ENCODE measurements at regions not wholly inside any gene's neighbourhood (a gene's known extent, or its start where the extent isn't known, plus 50 kb on each side); places are given as distances from the start of the nearest gene placed in this dataset.
A peak's percentile ranks its signal among the peaks of the same experiment; 100 is the strongest.

- H3K36me3 ChIP-seq (ENCODE audit: insufficient read depth in 1 of 2, low read depth in 1 of 2), result no peaks in the 10 kb centered on the region
- no peaks in the 10 kb centered on the region for H3K4me1 ChIP-seq
- no peak for DNase-seq
- 80 to 92% (median 84%) methylated on average over 7 of the region's 7 CpGs for WGBS, 3 donors
- no peak overlapping the region for H3K27ac ChIP-seq
- H3K27me3 ChIP-seq (ENCODE audit: insufficient read depth in 3 of 3, low read length in 2 of 3), result no peaks in the 10 kb centered on the region
- intact Hi-C loops (cut with DNase I), result no loop called here
- no peak overlapping the region for H3K4me3 ChIP-seq
- ATAC-seq, result no peak
- no peaks in the 10 kb centered on the region for H3K9me3 ChIP-seq
- TF ChIP-seq CTCF (IDR thresholded peaks at IDR 0.05), result no peak
Measured at GRCh38 chr13:64925284-64925683, 2304.9 kb downstream of the PCDH9 start.

GRCh38 chr13:64924401-64924800 lies 2305.7 kb downstream of the PCDH9 start:
- intact Hi-C loops (cut with DNase I), result no loop called here
- no peak for ATAC-seq
- DNase-seq, result peak in 1 of 2 donors; percentile 15
- no peak for TF ChIP-seq CTCF (IDR thresholded peaks at IDR 0.05)
- WGBS, 3 donors, result 86 to 92% (median 87%) methylated on average over 6 of the region's 6 CpGs
- H3K36me3 ChIP-seq (ENCODE audit: insufficient read depth in 1 of 2, low read depth in 1 of 2), result no peaks in the 10 kb centered on the region
- no peaks in the 10 kb centered on the region for H3K4me1 ChIP-seq
- H3K4me3 ChIP-seq, result no peak overlapping the region
- no peaks in the 10 kb centered on the region for H3K27me3 ChIP-seq (ENCODE audit: insufficient read depth in 3 of 3, low read length in 2 of 3)
- H3K27ac ChIP-seq, result no peak overlapping the region
- H3K9me3 ChIP-seq, result no peaks in the 10 kb centered on the region

GRCh38 chr13:64917566-64917965 lies 2312.6 kb downstream of the PCDH9 start:
- no peaks in the 10 kb centered on the region for H3K36me3 ChIP-seq (ENCODE audit: insufficient read depth in 1 of 2, low read depth in 1 of 2)
- H3K27ac ChIP-seq, result no peak overlapping the region
- intact Hi-C loops (cut with DNase I), result no loop called here
- H3K27me3 ChIP-seq (ENCODE audit: insufficient read depth in 3 of 3, low read length in 2 of 3), result no peaks in the 10 kb centered on the region
- H3K9me3 ChIP-seq, result peaks cover 3% of the 10 kb centered on the region
- no peaks in the 10 kb centered on the region for H3K4me1 ChIP-seq
- DNase-seq, result no peak
- ATAC-seq, result no peak
- no peak overlapping the region for H3K4me3 ChIP-seq
- TF ChIP-seq CTCF (IDR thresholded peaks at IDR 0.05), result no peak

GRCh38 chr13:64912141-64912540 lies 2318.0 kb downstream of the PCDH9 start:
- DNase-seq, result no peak
- Histone ChIP-seq H3K9me3 (peaks cover 3% of the 10 kb centered on the region), H3K27me3 (ENCODE audit: insufficient read depth in 3 of 3, low read length in 2 of 3) (no peaks in the 10 kb centered on the region), H3K36me3 (ENCODE audit: insufficient read depth in 1 of 2, low read depth in 1 of 2) (no peaks in the 10 kb centered on the region), H3K4me1 (no peaks in the 10 kb centered on the region), H3K27ac (no peak overlapping the region), H3K4me3 (no peak overlapping the region)
- ATAC-seq, result no peak
- intact Hi-C loops (cut with DNase I), result no loop called here
- 46 to 87% (median 75%) methylated on average over 2 of the region's 2 CpGs for WGBS, 3 donors
- TF ChIP-seq CTCF (IDR thresholded peaks at IDR 0.05), result no peak

GRCh38 chr13:64910096-64910495 lies 2320.0 kb downstream of the PCDH9 start:
- Histone ChIP-seq H3K4me1 (no peaks in the 10 kb centered on the region), H3K27ac (no peak overlapping the region), H3K36me3 (ENCODE audit: insufficient read depth in 1 of 2, low read depth in 1 of 2) (no peaks in the 10 kb centered on the region), H3K9me3 (peaks cover 3% of the 10 kb centered on the region), H3K4me3 (no peak overlapping the region), H3K27me3 (ENCODE audit: insufficient read depth in 3 of 3, low read length in 2 of 3) (no peaks in the 10 kb centered on the region)
- DNase-seq (no peak), ATAC-seq (no peak)
- WGBS, 3 donors, result 48 to 69% (median 59%) methylated on average over 1 of the region's 1 CpG
- intact Hi-C loops (cut with DNase I), result no loop called here
- TF ChIP-seq CTCF (IDR thresholded peaks at IDR 0.05), result no peak

All from psoas muscle (tissue), 7 donors.